H1 (cell line): ENCODE measurements at regions not wholly inside any gene's neighbourhood (a gene's known extent, or its start where the extent isn't known, plus 50 kb on each side); places are given as distances from the start of the nearest gene placed in this dataset.

ENCODE experiments used
- BCL11A ChIP-seq, 2 experiments: IDR thresholded peaks; one replicate each; pipeline ENCODE4 v1.6.1; 2011; ENCODE audit warnings: low read depth in 2 of 2, low read length in 2 of 2, mild to moderate bottlenecking in 2 of 2
- CHD7 ChIP-seq: fragments of 300-600 bp; sonication (generic); IDR thresholded peaks from 2 replicates; pipeline ENCODE4 v1.7.1; 2012; ENCODE audit warnings: low read length, moderate library complexity, mild to moderate bottlenecking, inconsistent platforms; ENCODE audit not compliant: insufficient replicate concordance
- EGR1 ChIP-seq: IDR thresholded peaks from 2 replicates; pipeline ENCODE4 v1.6.1; 2011; ENCODE audit warnings: low read depth, low read length, borderline replicate concordance
- GABPA ChIP-seq: IDR thresholded peaks from 2 replicates; pipeline ENCODE4 v1.6.1; 2011; ENCODE audit warnings: mild to moderate bottlenecking, low read length, moderate library complexity, borderline replicate concordance; ENCODE audit not compliant: insufficient read depth
- NRF1 ChIP-seq: IDR thresholded peaks from 2 replicates; pipeline ENCODE4 v1.6.1; 2011; ENCODE audit warnings: mild to moderate bottlenecking, low read depth, low read length, improper control_type of control experiment
- RBBP5 ChIP-seq: IDR thresholded peaks from 2 replicates; pipeline ENCODE4 v1.7.1; 2012; ENCODE audit warnings: low read depth, mild to moderate bottlenecking, inconsistent platforms, low read length, moderate library complexity, borderline replicate concordance
- RNF2 ChIP-seq: fragments of 200-900, 300-1000 bp; sonication (generic); IDR thresholded peaks from 2 replicates; pipeline ENCODE4 v1.7.1; 2016; ENCODE audit warnings: borderline replicate concordance, low read depth, mild to moderate bottlenecking, antibody characterized with exemption, low read length; ENCODE audit not compliant: poor library complexity, severe bottlenecking; ENCODE audit errors: missing control alignments
- SIRT6 ChIP-seq: IDR thresholded peaks from one replicate; pipeline ENCODE4 v1.7.1; 2012; ENCODE audit warnings: low read length, inconsistent platforms

GRCh38 chr1:106613068-106613467 is 443.4 kb upstream of the PRMT6 start (continued):
- no peak for TF ChIP-seq CHD7
- TF ChIP-seq RBBP5 = no peak
- TF ChIP-seq SIRT6 = no peak
- TF ChIP-seq RNF2 = no peak
- TF ChIP-seq GABPA = no peak
- TF ChIP-seq EGR1 = no peak
- no peak for TF ChIP-seq NRF1
- TF ChIP-seq BCL11A (IDR thresholded peaks at IDR 0.05; ENCODE audit: low read depth in 2 of 2, low read length in 2 of 2) = no peak
